ENCODE measurements at regions not wholly inside any gene's neighbourhood (a gene's known extent, or its start where the extent isn't known, plus 50 kb on each side); places are given as distances from the start of the nearest gene placed in this dataset.

- TF ChIP-seq CTCF (IDR thresholded peaks at IDR 0.05 in 4 of 5, conservative IDR thresholded peaks at IDR 0.05 in 1 of 5), result no peak
- TF ChIP-seq POLR2A (IDR thresholded peaks at IDR 0.05), result no peak
Measured at GRCh38 chr4:179678093-179678814, 2236.0 kb upstream of the AGA start.

Measured in gastrocnemius medialis (tissue), 4 donors.